GM23338 (cell line): ENCODE measurements at regions not wholly inside any gene's neighbourhood (a gene's known extent, or its start where the extent isn't known, plus 50 kb on each side); places are given as distances from the start of the nearest gene placed in this dataset.

Experiments used
- NANOG ChIP-seq: IDR thresholded peaks from 2 replicates; pipeline ENCODE4 v1.6.1; 2016; ENCODE audit warnings: antibody characterized with exemption, borderline replicate concordance
- ZNF114 ChIP-seq: fragments of 250-450 bp; sonication (Bioruptor Pico); IDR thresholded peaks from 2 replicates; pipeline ENCODE4 v1.5.0; 2020; ENCODE audit warnings: mild to moderate bottlenecking, moderate library complexity
- TF ChIP-seq, protein P1 (sequence below): fragments of 250-450 bp; sonication (Bioruptor Pico); IDR thresholded peaks from 2 replicates; pipeline ENCODE4 v1.5.0; 2020; ENCODE audit warnings: mild to moderate bottlenecking, moderate library complexity
- TF ChIP-seq, protein P2 (sequence below): IDR thresholded peaks from one replicate; pipeline ENCODE4 v1.6.1; 2018; ENCODE audit warnings: antibody characterized with exemption; ENCODE audit not compliant: unreplicated experiment
- TF ChIP-seq, protein P3 (sequence below), 2 experiments: fragments of 200-600 bp in 1 of 2; sonication (generic) in 1 of 2; conservative IDR thresholded peaks; 2 replicates each; pipeline versions ENCODE4 v1.5.1 to v1.6.1; 2016 to 2017; ENCODE audit warnings: antibody characterized with exemption in 2 of 2, low read depth in 2 of 2, mild to moderate bottlenecking in 2 of 2, moderate library complexity in 1 of 2

DNA sequence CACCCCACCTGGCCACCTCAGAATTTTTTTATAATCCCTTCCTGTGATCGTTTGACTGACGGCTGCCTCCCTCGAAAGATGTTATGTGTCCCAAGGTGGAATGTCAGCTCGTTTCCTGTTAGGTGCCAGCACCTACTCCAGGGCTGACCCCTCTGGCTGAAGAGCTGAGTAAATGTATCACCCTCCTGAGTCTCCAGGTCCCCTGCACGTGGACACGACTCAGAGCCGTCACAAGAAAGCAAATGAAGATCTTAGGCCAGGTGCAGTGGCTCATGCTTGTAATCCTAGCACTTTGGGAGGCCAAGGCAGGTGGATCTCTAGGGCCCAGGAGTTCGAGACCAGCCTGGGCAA lies 273.2 kb downstream of the C16orf95 start (continued):
- TF ChIP-seq, protein P1, sequence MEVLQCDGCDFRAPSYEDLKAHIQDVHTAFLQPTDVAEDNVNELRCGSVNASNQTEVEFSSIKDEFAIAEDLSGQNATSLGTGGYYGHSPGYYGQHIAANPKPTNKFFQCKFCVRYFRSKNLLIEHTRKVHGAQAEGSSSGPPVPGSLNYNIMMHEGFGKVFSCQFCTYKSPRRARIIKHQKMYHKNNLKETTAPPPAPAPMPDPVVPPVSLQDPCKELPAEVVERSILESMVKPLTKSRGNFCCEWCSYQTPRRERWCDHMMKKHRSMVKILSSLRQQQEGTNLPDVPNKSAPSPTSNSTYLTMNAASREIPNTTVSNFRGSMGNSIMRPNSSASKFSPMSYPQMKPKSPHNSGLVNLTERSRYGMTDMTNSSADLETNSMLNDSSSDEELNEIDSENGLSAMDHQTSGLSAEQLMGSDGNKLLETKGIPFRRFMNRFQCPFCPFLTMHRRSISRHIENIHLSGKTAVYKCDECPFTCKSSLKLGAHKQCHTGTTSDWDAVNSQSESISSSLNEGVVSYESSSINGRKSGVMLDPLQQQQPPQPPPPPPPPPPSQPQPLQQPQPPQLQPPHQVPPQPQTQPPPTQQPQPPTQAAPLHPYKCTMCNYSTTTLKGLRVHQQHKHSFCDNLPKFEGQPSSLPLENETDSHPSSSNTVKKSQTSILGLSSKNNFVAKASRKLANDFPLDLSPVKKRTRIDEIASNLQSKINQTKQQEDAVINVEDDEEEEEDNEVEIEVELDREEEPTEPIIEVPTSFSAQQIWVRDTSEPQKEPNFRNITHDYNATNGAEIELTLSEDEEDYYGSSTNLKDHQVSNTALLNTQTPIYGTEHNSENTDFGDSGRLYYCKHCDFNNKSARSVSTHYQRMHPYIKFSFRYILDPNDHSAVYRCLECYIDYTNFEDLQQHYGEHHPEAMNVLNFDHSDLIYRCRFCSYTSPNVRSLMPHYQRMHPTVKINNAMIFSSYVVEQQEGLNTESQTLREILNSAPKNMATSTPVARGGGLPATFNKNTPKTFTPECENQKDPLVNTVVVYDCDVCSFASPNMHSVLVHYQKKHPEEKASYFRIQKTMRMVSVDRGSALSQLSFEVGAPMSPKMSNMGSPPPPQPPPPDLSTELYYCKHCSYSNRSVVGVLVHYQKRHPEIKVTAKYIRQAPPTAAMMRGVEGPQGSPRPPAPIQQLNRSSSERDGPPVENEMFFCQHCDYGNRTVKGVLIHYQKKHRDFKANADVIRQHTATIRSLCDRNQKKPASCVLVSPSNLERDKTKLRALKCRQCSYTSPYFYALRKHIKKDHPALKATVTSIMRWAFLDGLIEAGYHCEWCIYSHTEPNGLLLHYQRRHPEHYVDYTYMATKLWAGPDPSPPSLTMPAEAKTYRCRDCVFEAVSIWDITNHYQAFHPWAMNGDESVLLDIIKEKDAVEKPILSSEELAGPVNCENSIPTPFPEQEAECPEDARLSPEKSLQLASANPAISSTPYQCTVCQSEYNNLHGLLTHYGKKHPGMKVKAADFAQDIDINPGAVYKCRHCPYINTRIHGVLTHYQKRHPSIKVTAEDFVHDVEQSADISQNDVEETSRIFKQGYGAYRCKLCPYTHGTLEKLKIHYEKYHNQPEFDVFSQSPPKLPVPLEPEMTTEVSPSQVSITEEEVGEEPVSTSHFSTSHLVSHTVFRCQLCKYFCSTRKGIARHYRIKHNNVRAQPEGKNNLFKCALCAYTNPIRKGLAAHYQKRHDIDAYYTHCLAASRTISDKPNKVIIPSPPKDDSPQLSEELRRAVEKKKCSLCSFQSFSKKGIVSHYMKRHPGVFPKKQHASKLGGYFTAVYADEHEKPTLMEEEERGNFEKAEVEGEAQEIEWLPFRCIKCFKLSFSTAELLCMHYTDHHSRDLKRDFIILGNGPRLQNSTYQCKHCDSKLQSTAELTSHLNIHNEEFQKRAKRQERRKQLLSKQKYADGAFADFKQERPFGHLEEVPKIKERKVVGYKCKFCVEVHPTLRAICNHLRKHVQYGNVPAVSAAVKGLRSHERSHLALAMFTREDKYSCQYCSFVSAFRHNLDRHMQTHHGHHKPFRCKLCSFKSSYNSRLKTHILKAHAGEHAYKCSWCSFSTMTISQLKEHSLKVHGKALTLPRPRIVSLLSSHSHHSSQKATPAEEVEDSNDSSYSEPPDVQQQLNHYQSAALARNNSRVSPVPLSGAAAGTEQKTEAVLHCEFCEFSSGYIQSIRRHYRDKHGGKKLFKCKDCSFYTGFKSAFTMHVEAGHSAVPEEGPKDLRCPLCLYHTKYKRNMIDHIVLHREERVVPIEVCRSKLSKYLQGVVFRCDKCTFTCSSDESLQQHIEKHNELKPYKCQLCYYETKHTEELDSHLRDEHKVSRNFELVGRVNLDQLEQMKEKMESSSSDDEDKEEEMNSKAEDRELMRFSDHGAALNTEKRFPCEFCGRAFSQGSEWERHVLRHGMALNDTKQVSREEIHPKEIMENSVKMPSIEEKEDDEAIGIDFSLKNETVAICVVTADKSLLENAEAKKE (CRISPR knock-in tag) = no peak
- TF ChIP-seq, protein P2, sequence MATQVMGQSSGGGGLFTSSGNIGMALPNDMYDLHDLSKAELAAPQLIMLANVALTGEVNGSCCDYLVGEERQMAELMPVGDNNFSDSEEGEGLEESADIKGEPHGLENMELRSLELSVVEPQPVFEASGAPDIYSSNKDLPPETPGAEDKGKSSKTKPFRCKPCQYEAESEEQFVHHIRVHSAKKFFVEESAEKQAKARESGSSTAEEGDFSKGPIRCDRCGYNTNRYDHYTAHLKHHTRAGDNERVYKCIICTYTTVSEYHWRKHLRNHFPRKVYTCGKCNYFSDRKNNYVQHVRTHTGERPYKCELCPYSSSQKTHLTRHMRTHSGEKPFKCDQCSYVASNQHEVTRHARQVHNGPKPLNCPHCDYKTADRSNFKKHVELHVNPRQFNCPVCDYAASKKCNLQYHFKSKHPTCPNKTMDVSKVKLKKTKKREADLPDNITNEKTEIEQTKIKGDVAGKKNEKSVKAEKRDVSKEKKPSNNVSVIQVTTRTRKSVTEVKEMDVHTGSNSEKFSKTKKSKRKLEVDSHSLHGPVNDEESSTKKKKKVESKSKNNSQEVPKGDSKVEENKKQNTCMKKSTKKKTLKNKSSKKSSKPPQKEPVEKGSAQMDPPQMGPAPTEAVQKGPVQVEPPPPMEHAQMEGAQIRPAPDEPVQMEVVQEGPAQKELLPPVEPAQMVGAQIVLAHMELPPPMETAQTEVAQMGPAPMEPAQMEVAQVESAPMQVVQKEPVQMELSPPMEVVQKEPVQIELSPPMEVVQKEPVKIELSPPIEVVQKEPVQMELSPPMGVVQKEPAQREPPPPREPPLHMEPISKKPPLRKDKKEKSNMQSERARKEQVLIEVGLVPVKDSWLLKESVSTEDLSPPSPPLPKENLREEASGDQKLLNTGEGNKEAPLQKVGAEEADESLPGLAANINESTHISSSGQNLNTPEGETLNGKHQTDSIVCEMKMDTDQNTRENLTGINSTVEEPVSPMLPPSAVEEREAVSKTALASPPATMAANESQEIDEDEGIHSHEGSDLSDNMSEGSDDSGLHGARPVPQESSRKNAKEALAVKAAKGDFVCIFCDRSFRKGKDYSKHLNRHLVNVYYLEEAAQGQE = no peak
- TF ChIP-seq, protein P3, sequence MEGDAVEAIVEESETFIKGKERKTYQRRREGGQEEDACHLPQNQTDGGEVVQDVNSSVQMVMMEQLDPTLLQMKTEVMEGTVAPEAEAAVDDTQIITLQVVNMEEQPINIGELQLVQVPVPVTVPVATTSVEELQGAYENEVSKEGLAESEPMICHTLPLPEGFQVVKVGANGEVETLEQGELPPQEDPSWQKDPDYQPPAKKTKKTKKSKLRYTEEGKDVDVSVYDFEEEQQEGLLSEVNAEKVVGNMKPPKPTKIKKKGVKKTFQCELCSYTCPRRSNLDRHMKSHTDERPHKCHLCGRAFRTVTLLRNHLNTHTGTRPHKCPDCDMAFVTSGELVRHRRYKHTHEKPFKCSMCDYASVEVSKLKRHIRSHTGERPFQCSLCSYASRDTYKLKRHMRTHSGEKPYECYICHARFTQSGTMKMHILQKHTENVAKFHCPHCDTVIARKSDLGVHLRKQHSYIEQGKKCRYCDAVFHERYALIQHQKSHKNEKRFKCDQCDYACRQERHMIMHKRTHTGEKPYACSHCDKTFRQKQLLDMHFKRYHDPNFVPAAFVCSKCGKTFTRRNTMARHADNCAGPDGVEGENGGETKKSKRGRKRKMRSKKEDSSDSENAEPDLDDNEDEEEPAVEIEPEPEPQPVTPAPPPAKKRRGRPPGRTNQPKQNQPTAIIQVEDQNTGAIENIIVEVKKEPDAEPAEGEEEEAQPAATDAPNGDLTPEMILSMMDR (conservative IDR thresholded peaks at IDR 0.05; ENCODE audit: low read depth in 2 of 2) = no peak
- TF ChIP-seq ZNF114 (CRISPR knock-in tag) = no peak
- no peak for TF ChIP-seq NANOG
